ENCODE measurements at regions not wholly inside any gene's neighbourhood (a gene's known extent, or its start where the extent isn't known, plus 50 kb on each side); places are given as distances from the start of the nearest gene placed in this dataset.

GRCh38 chr9:135287627-135288026 is 192.0 kb upstream of the PPP1R26 start:
- no peak for TF ChIP-seq CTCF (IDR thresholded peaks at IDR 0.05; ENCODE audit: insufficient read depth, low read depth, low read length, missing control alignments)
- H3K4me3 ChIP-seq (ENCODE audit: low read length): no peak overlapping the region
- DNase-seq (ENCODE audit: low read depth): no peak

GRCh38 chr9:135288054-135288453 is 191.5 kb upstream of the PPP1R26 start:
- no peak for TF ChIP-seq CTCF (IDR thresholded peaks at IDR 0.05; ENCODE audit: insufficient read depth, low read depth, low read length, missing control alignments)
- no peak for DNase-seq (ENCODE audit: low read depth)
- H3K4me3 ChIP-seq (ENCODE audit: low read length): no peak overlapping the region

- no peak overlapping the region for H3K4me3 ChIP-seq (ENCODE audit: low read length)
- TF ChIP-seq CTCF (IDR thresholded peaks at IDR 0.05; ENCODE audit: insufficient read depth, low read depth, low read length, missing control alignments): no peak
- DNase-seq (ENCODE audit: low read depth): no peak
Observed at GRCh38 chr9:135289081-135289491, 190.5 kb upstream of the PPP1R26 start.

GRCh38 chr9:135290086-135290485 is 189.5 kb upstream of the PPP1R26 start:
- no peak for TF ChIP-seq CTCF (IDR thresholded peaks at IDR 0.05; ENCODE audit: insufficient read depth, low read depth, low read length, missing control alignments)
- no peak for DNase-seq (ENCODE audit: low read depth)
- H3K4me3 ChIP-seq (ENCODE audit: low read length): no peak overlapping the region

GRCh38 chr9:135290566-135290965 is 189.0 kb upstream of the PPP1R26 start:
- no peak overlapping the region for H3K4me3 ChIP-seq (ENCODE audit: low read length)
- no peak for TF ChIP-seq CTCF (IDR thresholded peaks at IDR 0.05; ENCODE audit: insufficient read depth, low read depth, low read length, missing control alignments)
- DNase-seq (ENCODE audit: low read depth): no peak

- no peak overlapping the region for H3K4me3 ChIP-seq (ENCODE audit: low read length)
- no peak for DNase-seq (ENCODE audit: low read depth)
- no peak for TF ChIP-seq CTCF (IDR thresholded peaks at IDR 0.05; ENCODE audit: insufficient read depth, low read depth, low read length, missing control alignments)
Observed at GRCh38 chr9:135291165-135291564, 188.4 kb upstream of the PPP1R26 start.

GRCh38 chr9:135294836-135295235 is 184.7 kb upstream of the PPP1R26 start:
- DNase-seq (ENCODE audit: low read depth): no peak
- TF ChIP-seq CTCF (IDR thresholded peaks at IDR 0.05; ENCODE audit: insufficient read depth, low read depth, low read length, missing control alignments): no peak
- H3K4me3 ChIP-seq (ENCODE audit: low read length): no peak overlapping the region

Data from epithelial cell of esophagus (primary cell).